ENCODE measurements at regions not wholly inside any gene's neighbourhood (a gene's known extent, or its start where the extent isn't known, plus 50 kb on each side); places are given as distances from the start of the nearest gene placed in this dataset.

DNA sequence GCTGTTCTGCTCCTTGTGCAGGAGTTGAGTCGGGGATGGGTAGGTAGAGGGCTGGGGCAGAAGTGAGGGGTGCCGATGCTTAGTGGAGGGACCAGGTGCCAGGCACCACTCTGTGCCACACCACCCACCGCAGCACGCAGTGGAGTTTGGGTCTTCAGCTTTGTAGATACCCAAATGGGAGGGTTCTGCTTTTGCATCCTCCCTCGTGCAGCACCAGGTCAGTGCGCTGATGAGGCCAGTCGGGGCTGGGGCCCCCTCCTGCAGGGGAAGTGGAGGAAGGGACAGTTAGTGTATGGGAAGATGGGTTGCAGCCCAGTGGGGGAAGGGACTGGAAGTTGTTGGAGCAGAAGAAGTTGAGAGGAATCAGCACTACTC is 244.0 kb downstream of the RHOU start:
- no peak for DNase-seq

DNA sequence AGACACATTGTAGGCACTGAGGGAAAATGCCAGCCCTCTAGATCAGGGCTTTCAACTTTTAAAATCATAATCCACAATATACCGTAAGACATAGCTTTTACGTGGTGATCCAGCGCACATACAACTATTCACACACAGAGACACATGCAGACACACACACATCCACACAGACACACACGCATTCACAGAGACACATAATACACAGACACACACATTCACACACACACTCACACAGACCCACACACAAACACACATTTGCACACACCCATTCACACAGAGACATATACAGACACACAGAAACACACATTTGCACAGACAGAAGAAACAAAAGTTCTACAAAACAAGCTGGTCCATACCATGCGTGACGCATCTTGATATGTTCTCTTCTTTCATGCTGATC is 244.5 kb downstream of the RHOU start:
- no peak for DNase-seq

DNA sequence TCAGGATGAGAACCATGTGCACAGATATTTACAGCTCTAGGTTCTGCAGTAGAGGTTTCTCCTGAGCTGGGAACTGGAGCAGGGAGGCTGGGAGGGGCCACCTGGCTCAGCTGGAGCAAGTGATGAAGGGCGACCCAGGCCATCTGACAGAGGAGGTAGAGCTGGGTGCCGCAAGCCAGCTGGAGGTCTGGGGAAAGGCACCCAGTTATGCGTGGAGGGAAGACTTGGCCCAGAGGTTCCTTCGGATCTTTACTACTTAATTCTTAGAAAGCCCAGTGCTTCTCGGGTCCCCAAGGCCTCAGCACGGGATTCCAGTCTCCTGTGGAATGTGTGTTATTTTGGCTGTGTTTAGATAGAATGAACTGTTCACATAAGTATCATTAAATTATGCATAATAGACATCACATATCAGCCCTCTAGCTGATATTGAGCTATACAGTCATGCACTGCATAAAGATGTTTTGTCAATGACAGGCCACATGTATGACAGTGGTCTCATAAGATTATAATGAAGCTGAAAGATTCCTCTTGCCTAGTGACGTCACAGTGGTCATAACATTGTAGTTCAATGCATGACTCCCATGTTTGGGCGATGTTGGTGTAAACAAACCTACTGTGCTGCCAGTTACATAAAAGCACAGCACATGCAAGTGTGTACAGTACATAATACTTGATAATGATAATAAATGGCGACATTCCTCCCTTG is 245.1 kb downstream of the RHOU start:
- DNase-seq = no peak

DNA sequence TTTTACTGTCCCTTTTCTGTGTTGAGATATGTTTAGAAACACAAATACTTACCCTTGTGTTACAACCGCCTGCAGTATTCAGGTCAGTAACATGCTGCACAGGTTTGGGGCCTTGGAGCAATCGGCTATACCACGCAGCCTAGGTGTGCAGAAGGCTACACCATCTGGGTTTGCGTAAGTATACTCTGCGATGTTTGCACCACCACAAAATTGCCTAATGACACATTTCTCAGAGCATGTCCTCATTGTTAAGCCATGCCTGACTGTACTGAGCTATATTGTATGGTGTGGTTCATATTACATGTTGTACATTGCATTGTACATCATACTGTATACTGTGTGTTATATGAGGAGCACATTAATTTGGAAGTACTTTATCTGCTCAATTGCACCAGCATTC is 247.4 kb downstream of the RHOU start:
- no peak for DNase-seq

DNA sequence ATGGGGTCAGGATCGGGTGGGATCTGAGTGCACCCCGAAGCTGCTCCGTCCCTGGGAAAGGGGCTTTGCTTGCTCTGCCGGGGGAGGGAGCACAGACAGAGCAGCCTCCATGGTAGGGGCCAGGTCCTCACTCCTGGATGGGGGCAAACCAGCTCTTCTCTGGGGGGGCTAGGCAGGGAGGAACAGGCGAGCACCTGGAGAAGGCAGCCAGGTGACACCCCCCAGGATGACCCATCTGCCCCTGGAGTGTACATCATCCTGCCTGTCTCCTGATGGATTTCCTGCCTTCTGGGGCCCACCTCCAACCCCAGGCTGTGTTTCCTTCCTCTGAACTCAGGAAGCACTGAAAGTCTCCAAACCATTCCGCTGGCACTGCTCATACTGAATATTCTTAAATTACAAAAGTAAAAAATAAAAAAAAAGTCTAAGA is 248.0 kb downstream of the RHOU start:
- DNase-seq = no peak

DNA sequence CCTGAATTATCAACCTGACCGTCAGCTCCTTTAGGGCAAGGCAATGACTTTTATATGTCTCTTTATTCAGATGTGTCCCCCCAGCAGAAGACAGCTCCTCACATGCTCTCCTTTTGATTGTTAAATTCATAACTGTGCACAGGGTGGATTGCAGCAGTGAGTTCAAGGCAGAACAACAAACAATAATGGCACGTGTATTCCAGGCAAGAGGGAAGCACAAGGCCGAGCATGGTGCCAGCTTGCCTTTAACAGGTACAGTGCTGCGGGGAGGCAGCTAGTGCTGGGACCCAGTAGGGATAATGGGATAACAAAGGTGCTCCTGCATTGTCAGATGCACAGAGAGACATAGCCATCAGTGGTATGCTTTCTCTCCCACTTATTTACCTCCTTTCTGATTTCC is 248.4 kb downstream of the RHOU start:
- DNase-seq = no peak

DNA sequence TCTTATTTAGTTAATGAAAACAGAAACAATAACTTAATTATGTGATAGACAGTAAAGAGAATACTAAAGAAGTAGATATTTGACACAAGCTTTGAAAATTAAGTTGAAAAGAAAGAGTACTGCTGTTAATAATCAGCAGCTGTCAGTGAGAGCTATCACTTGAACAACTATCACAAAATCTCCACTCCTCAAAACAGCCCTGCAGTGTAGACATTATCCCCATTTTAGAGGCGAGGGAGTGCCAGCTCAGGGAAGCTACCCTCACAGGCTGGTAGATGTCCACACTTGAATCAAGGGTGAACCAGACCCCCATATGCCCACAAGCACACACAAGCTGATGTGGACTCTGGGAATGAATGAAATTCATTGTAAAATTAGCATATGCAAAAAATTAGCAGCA is 248.8 kb downstream of the RHOU start:
- no peak for DNase-seq

DNA sequence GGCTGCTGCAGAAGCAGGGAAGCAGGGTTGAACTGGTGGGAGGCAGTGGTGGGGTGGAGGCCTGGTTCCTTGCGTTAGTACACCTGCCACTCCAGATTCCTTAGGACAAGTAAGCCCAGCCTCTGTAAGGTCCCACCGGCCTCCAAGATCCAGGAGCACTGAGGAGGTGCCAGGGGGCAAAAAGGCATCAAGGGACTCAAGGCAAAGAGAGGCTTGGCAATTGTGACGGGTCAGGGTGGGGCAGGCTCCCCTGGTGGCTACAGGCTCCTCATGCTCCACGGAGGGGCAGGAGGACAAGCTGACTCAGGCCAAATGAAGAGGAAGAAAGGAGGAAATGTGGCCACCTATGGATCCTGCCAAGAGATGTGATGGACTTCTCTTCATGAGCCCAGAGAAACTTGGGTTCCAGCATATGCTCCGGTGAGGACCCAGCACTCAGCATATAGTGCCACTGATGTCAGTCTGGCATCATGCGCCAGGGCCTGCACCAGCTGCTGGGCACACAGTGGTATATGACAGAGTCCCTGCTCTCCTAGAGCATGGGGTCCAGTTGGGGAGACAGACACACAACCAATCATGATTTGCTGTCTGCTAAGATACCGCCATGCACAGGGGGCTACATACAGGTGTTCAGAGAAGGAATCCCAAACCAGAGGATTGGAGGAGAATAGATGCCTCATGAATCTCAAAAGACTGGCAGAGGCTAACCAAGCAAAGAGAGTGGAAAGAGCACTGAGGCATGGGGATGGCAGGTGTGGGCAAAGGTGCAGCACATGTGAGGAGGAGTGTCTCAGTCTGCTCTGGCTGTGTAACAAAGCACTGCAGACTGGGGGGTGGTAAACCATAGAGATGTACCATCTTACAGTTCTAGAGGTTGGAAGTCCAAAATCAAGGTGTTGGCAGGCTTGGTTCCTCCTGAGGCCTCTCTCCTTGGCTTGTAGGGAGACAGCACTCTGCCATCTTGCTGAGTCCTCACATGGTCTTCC is 249.7 kb downstream of the RHOU start:
- DNase-seq = no peak

DNA sequence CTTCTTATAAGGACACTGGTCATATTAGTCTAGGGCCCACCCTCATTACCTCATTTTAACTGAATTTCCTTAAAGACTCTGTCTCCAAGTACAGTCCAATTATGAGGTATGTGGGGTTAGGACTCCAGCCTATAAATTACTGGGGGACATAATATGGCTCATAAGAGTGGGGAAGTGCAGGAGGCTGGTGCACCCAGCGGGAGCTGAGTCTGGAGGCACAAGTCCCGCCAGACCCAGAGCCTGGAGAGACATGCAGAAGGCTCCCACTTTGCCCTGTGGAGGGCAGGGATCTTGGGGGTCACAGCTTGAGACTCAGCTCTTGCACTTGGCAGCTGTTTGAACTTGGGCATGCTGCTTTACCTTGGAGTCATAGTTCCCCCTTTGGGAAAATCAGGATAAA is 250.4 kb downstream of the RHOU start:
- no peak for DNase-seq

DNA sequence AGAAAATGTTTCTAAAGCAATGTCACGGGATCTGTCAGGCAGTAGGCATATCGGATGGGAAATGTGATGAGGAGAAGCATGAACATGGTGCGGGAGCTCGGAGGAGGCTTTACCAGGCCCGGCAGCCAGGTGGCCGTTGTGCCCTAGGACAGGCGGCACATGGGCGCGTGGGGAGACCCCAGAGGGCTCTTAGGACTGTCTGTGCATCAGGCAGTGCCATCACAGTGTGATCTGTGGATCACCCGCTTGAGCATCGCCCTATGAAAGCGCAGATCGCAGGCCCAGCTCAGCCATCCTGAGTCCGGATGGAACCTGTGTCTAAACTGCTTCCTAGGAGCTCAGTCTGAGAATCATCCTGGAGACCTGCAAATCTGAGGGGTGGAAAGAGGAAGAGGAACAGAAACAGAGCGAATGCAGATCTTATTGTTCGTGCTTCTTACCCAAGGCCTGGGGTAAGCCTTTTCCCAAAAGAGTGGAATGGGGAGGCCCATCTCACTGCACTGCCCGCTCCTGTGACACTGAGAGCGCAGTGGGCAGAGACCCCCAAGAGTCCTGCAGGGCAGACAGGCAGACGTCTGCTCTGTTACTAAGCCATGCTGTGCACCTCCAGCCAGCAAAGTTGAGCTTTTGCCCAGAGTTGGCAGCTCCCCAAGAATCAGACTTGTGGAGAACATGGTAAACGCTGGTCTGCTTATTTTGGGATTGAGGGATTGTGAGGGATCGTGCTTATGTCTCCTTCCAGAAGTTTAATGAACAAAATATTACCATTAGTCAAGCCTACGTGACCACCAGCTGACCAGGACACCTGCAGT is 251.0 kb downstream of the RHOU start:
- DNase-seq = no peak

DNA sequence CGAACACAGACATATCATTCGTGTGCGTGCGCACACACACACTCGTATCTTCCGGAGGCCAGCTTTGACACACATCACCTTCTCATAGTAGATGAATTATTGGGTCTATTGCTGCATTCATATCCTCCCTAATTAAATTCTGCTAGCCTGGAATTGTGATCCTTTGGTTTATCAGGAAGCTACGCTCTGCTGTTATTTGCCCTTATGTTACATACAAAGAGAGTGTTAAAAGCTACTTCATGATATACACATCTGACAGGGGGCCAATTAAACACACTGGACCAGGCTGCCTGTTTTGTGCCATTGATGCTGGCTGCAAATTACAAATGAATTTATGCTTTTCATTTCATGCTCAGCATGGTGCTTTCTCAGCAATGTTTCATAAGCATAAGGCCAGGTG is 252.0 kb downstream of the RHOU start:
- no peak for DNase-seq

DNA sequence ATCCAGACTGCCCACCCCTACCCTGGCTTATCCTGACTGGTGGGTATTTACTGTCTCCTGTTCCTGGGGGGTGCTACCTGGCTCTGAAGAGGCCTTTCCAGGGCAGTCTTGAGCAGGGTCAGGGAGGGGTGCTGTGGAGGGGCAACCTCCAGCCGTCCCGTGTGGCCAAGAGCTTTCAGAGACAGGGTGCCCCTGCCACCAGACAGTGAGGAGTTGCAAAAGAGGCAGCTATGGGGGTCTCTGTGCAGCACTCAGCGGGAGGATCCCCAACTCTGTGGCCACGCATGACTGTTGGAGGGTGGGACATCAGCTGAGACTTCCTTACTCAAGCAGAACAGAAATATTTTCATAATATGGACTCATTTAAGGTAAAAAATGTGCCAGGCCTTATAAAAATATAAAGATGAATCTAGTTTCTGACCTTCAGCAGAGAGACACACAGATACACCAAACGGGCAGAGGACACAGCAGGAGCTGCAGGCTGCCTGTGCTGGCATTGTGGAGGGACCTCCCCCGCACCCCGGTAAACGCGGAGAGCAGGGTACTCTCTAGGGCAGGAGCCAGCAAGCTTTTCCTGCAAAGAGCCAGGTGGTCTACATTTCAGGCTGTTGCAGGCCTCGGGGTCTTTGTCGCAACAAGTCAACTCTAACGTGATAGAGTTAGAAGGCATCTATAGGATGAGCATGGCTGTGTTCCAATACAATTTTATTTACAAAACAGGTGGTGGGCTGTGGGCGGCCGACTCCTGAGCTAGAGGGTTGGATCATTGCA is 252.6 kb downstream of the RHOU start:
- DNase-seq = no peak

DNA sequence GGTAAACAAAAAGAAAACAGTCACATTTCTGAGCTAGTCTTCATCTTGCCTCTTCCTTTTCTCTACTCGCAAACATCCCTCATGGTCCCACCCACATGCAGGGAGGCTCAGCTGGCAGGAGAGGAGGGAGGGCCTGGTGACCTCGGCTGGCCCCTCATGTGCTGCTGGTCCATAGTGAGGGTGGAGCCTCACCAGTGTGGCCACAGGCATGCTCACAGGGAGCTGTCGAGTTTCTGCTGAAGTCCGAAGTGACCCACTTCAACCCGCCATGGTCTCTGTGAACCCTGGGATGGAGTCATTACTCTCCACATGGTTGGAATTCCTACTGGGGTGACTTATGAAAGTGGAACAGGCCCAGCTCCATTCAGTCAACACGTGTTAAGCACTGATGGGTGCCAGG is 253.4 kb downstream of the RHOU start:
- DNase-seq = no peak

DNA sequence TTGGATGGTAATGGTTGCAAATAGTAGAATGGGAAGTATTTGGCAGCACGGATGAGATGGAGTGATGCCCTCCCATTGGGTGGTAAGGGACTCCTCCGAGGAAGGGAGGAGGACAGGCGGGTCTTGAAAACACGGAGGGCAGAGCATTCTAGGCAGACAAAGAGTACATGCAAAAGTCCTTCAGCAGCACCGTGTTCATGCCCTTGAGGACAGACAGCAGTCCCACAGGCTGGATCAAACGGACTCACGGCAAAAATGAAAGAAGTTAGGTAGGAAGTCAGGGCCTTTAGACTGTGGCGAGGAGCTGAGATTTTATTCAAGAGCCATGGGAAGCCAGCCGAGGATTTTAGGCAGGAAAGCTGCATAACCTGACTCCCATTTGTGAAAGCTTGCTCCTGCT is 253.9 kb downstream of the RHOU start:
- no peak for DNase-seq

DNA sequence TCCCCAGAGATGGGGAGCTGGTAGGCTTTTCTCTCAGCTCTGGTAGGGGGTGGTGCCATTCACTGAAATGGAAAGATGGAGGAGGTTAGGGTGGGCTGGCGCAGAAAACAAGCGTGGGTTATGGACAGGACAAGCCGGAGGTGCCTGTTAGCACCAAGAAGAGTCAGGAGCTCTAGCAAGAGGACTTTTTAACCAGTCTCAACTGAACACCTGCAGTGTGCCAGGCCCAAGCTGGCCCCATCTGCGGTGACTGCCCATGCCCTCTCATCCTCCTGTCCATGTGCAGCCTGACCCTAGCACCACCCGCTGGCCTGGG is 254.4 kb downstream of the RHOU start:
- no peak for DNase-seq

DNA sequence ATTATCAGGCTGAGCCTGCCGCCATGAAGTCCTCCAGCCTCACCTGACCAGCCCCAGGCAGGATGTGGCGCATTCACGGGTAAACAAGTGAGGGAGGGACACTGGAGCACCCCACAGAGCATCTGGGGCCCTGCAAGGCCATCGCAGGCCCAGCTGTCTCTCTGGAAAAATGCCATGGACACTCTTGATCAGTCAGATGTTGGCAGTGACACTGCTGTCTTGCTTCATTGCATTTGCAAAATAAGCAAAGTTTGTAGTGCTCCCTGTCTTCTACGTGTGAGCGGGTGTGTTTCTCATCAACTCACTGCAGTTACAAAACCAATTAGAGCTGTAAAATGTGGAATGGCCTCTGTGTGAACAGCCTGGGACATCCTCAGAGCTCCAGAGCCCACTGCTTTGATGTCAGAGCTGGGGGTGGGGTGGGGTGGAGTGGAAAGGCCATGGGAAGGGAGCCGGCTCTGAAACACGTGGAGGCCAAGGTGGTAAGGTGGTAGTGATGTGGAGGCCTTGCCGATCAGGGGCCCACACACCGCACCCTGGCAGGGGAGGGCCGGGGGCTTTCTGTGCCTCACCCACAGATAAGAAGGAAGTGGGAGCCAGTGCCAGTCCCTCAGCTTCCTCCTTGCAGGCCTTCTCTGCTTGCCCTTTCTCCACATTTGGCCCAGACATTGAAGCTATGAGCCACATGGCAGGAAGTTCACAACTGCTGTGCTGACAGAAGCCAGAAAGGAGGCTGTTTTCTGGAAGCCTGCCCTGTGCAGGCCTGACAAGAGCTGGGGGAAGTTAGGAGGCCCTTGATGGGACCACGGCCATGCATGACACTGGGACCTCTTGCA is 254.9 kb downstream of the RHOU start:
- DNase-seq = peak; percentile 64

DNA sequence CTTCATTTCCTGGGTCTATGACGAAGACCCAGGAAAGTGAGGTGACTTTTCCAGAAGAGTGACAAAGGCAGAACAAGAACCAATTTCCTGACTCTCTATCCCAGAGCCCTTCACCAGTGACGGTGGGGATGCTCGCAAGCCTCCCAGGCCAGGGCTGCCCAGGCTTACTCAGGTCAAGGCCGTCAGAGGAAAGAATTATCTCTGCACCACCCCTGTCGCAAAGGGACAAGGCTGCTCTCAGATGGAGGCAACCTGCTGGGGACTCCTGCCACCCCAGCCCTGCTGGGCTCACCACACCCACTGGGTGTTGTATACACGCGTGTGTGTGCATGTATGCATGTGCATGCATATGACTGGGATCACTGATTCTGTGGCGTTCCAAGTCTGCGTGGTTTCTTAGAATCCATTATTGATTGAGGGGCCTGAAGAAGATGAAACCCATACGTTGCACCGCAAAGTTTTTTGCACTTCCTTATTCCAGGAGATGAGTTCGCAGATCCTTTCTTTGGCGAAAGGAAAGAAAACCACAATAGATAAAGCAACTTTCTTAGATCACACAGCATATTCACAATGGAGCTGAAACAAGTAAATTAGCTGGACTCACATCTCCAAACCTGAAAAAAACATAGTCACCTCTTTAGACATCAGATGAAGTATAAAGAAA is 255.8 kb downstream of the RHOU start:
- no peak for DNase-seq

DNA sequence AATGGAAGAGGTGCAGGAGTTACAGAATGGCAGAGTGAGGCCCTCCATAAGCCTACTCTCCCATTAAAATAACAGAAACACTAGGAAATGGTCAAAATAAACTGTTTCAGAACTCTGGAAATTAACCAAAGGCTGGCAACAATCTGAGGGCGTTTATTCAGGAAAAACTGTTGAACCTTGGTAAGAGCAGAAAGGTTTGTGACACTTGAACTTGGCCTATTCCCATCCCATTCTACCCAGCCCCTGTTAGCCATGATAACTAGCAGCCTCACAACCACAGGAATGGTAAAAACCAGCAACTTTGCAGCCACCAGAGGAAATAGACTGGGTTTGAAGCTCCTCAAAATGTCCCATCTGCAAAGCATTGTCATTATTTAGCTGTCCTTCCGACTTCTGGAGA is 256.8 kb downstream of the RHOU start:
- DNase-seq = no peak

DNA sequence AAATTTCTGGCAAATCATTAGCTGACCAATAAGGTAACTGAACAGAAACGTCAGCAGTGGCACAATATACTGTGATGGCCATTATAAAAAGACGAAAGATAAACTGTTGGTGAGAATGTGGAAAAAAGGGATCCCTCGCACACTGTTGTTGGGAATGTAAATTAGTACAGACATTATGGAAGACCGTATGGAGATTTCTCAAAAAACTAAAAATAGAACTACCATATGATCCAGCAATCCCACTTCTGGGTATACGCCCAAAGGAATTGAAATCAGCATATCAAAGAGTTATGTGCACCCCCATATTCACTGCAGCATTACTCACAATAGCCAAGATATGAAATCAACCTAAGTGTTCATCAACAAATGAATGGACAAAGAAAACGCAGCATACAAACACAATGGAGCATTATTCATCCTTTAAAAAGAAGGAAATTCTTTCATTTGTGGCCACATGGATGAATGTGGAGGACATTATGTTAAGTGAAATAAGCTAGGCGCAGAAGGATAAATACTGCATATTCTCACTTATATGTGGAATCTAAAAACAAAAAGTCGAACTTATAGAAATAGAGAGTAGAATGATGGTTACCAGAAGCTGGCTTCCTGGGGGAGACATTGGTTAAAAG is 257.7 kb downstream of the RHOU start:
- DNase-seq = no peak

DNA sequence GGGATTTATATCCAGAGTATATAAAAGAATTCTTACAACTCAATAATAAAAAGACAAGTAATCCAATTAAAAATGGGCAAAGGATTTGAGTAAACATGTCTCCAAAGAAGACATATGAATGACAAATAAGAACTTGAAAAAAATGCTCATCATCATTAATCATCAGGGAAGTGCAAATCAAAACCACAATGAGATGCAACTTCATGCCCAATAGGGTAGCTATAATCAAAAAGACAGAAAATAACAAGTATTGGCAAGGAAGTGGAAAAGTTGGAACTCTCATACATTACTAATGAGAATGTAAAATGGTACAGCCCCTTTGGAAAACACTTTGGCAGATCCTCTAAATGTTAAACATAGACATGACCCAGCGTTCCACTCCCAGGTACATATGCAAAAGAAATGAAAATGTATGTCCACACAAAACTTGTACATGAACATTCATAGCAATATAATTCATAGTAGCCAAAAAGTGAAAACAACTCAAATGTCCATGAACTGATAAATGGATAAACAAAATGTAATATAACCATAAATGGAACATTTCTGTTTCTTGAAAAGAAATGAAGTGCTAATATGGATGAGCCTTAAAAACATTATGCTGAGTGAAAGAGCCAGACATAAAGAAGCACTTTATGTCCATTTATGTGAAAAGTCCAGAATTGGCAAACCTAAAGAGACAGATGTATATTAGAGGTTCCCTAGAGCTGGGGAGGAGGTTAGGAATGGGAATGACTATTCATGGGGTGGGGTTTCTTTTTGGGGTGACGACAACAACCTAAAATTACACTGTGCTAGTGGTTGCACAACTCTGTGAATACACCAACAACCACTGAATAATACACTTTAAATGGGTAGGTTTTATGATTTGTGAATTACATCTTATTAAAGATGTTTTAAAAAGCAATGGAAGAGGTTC is 259.7 kb downstream of the RHOU start:
- DNase-seq = no peak

All from CD4-positive, alpha-beta T cell treated with Interleukin-15 for 1 hour (primary cell).